D721Med (cell line): ENCODE measurements at regions not wholly inside any gene's neighbourhood (a gene's known extent, or its start where the extent isn't known, plus 50 kb on each side); places are given as distances from the start of the nearest gene placed in this dataset.

Experiments used
- DNase-seq: peaks from one replicate; pipeline ENCODE4 v3.0.0; 2011; ENCODE audit warnings: low spot score; ENCODE audit not compliant: insufficient read length
- FAIRE-seq: peaks from 2 replicates; lab custom pipeline; 2011; peaks lifted over from hg19 to GRCh38; lab: Jason Lieb, UNC
- CTCF ChIP-seq: IDR thresholded peaks from 2 replicates; pipeline ENCODE4 v1.5.1; 2012; ENCODE audit warnings: mild to moderate bottlenecking, control low read depth; ENCODE audit not compliant: insufficient read depth; ENCODE audit errors: missing control alignments

- FAIRE-seq: no peak
- no peak for DNase-seq
- TF ChIP-seq CTCF: no peak
Measured at GRCh38 chr12:115411121-115411520, 727.1 kb upstream of the TBX3 start.

GRCh38 chr12:115408642-115409041 lies 724.7 kb upstream of the TBX3 start:
- DNase-seq: no peak
- no peak for FAIRE-seq
- TF ChIP-seq CTCF: no peak

- FAIRE-seq (no peak), DNase-seq (no peak)
- TF ChIP-seq CTCF: no peak
Measured at GRCh38 chr12:115407723-115408122, 723.7 kb upstream of the TBX3 start.

GRCh38 chr12:115407036-115407435 lies 723.1 kb upstream of the TBX3 start:
- no peak for DNase-seq
- FAIRE-seq: no peak
- TF ChIP-seq CTCF: no peak

GRCh38 chr12:115405471-115405860 lies 721.5 kb upstream of the TBX3 start:
- no peak for TF ChIP-seq CTCF
- FAIRE-seq (no peak), DNase-seq (no peak)

GRCh38 chr12:115404761-115405470 lies 720.9 kb upstream of the TBX3 start:
- no peak for DNase-seq
- no peak for FAIRE-seq
- no peak for TF ChIP-seq CTCF

- no peak for FAIRE-seq
- no peak for TF ChIP-seq CTCF
Measured at GRCh38 chr12:115403689-115404088, 719.7 kb upstream of the TBX3 start.

More at GRCh38 chr12:115403689-115404088, 719.7 kb upstream of the TBX3 start:
- no peak for DNase-seq
